ENCODE measurements at regions not wholly inside any gene's neighbourhood (a gene's known extent, or its start where the extent isn't known, plus 50 kb on each side); places are given as distances from the start of the nearest gene placed in this dataset.

DNA sequence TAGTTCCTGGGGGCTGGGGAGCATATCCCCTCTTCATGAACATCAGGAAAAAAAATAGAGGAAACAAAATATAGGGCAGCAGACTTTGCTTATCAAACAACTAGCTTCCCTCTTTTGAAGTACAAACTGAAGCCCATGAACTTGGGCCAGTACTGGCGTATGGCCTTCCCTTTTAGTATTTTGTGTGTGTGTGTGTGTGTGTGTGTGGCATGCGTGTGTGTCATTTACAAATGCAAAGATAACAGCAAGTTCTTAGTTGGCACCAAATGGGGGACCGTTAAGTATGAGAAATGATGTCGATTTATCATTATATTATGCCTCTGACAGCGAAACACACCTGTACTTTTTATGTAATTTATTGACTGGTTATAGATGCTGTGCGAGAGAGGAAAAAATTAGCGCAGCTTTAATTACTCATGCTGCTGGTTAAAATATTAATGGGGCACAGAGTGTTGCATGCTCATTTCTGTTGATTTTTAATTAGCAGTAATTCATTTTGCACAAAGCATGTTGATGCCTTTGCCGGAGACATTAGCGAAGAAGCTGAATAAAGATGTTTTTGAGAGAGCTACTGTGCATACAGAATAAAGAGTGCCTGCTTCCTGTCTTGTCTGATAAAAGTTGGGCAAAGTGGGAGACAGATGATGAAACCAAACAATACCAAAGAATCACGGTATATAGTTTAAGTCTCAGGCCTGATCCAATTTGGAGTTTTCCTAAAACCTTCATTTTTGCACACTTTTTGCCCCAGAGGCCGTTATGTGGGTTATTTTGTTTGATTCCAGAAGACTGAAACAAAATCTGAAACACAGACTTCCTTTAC lies 297.1 kb downstream of the SATB1 start:
- DNase-seq = no peak
- Histone ChIP-seq H3K9me3 (ENCODE audit: control insufficient read depth in 2 of 3, insufficient read depth in 1 of 3, low read length in 3 of 3) (no peaks in the 10 kb centered on the region), H3K27me3 (ENCODE audit: control insufficient read depth, insufficient read depth, low read length) (no peaks in the 10 kb centered on the region), H3K36me3 (ENCODE audit: control insufficient read depth in 2 of 3, insufficient read depth in 3 of 3, low read length in 3 of 3) (no peaks in the 10 kb centered on the region), H3K4me3 (ENCODE audit: low read length in 3 of 3) (no peak overlapping the region), H3K9ac (ENCODE audit: low read length in 3 of 3) (no peak overlapping the region), H3K27ac (ENCODE audit: low read depth in 2 of 2, low read length in 2 of 2) (no peak overlapping the region), H3K4me1 (ENCODE audit: control insufficient read depth in 2 of 3, insufficient read depth in 2 of 3, low read depth in 1 of 3, low read length in 3 of 3) (no peaks in the 10 kb centered on the region)
- no peak for FAIRE-seq
- intact Hi-C loops (cut with DNase I) = loop anchor here (5.0 kb wide), 1 partner anchor 49 kb away; no protein-coding TSS in a partner anchor
- TF ChIP-seq, protein P1, sequence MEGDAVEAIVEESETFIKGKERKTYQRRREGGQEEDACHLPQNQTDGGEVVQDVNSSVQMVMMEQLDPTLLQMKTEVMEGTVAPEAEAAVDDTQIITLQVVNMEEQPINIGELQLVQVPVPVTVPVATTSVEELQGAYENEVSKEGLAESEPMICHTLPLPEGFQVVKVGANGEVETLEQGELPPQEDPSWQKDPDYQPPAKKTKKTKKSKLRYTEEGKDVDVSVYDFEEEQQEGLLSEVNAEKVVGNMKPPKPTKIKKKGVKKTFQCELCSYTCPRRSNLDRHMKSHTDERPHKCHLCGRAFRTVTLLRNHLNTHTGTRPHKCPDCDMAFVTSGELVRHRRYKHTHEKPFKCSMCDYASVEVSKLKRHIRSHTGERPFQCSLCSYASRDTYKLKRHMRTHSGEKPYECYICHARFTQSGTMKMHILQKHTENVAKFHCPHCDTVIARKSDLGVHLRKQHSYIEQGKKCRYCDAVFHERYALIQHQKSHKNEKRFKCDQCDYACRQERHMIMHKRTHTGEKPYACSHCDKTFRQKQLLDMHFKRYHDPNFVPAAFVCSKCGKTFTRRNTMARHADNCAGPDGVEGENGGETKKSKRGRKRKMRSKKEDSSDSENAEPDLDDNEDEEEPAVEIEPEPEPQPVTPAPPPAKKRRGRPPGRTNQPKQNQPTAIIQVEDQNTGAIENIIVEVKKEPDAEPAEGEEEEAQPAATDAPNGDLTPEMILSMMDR (IDR thresholded peaks at IDR 0.05; ENCODE audit: borderline replicate concordance, extremely low read depth, insufficient read depth) = no peak

- intact Hi-C loops (cut with DNase I) = loop anchor here (5.0 kb wide), 1 partner anchor 50 kb away; no protein-coding TSS in a partner anchor
Measured at GRCh38 chr3:18127174-18127858, 297.8 kb downstream of the SATB1 start.

DNA sequence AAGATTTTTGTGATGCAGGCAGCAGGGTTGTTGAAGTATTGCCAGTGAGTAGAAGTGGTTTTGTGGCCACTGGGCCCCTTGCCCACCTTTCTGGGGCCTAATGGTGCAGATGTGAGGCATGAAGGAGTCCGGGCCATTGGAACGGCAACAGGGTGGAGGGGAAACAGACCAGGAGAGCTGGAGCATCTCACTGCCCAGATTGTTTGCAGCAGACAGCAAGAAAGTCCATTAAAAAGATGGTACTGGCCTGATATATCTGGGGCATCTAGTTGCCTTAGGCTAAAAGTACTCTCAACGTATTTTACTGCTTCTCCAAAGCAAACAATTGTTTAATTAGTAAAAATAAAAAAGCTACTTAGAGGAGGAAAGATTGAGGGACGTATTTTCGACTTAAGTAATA lies 298.4 kb downstream of the SATB1 start:
- DNase-seq = no peak

More at GRCh38 chr3:18127174-18127858, 297.8 kb downstream of the SATB1 start:
- H3K9ac ChIP-seq (ENCODE audit: low read length in 3 of 3) = no peak overlapping the region
- DNase-seq = no peak
- no peak overlapping the region for H3K4me3 ChIP-seq (ENCODE audit: low read length in 3 of 3)
- H3K4me1 ChIP-seq (ENCODE audit: control insufficient read depth in 2 of 3, insufficient read depth in 2 of 3, low read depth in 1 of 3, low read length in 3 of 3) = no peaks in the 10 kb centered on the region
- H3K27me3 ChIP-seq (ENCODE audit: control insufficient read depth, insufficient read depth, low read length) = no peaks in the 10 kb centered on the region
- TF ChIP-seq, protein P1 (IDR thresholded peaks at IDR 0.05; ENCODE audit: borderline replicate concordance, extremely low read depth, insufficient read depth) = no peak
- FAIRE-seq = no peak
- H3K9me3 ChIP-seq (ENCODE audit: control insufficient read depth in 2 of 3, insufficient read depth in 1 of 3, low read length in 3 of 3) = no peaks in the 10 kb centered on the region
- H3K36me3 ChIP-seq (ENCODE audit: control insufficient read depth in 2 of 3, insufficient read depth in 3 of 3, low read length in 3 of 3) = no peaks in the 10 kb centered on the region
- H3K27ac ChIP-seq (ENCODE audit: low read depth in 2 of 2, low read length in 2 of 2) = no peak overlapping the region

More for the DNA sequence above, 298.4 kb downstream of the SATB1 start:
- no peak for FAIRE-seq
- H3K9me3 ChIP-seq (ENCODE audit: control insufficient read depth in 2 of 3, insufficient read depth in 1 of 3, low read length in 3 of 3) = no peaks in the 10 kb centered on the region
- intact Hi-C loops (cut with DNase I) = loop anchor here (5.0 kb wide), 1 partner anchor 51 kb away; no protein-coding TSS in a partner anchor
- TF ChIP-seq, protein P1 (IDR thresholded peaks at IDR 0.05; ENCODE audit: borderline replicate concordance, extremely low read depth, insufficient read depth) = no peak
- H3K27me3 ChIP-seq (ENCODE audit: control insufficient read depth, insufficient read depth, low read length) = no peaks in the 10 kb centered on the region
- H3K4me3 ChIP-seq (ENCODE audit: low read length in 3 of 3) = no peak overlapping the region
- H3K36me3 ChIP-seq (ENCODE audit: control insufficient read depth in 2 of 3, insufficient read depth in 3 of 3, low read length in 3 of 3) = no peaks in the 10 kb centered on the region
- no peaks in the 10 kb centered on the region for H3K4me1 ChIP-seq (ENCODE audit: control insufficient read depth in 2 of 3, insufficient read depth in 2 of 3, low read depth in 1 of 3, low read length in 3 of 3)
- H3K9ac ChIP-seq (ENCODE audit: low read length in 3 of 3) = no peak overlapping the region
- H3K27ac ChIP-seq (ENCODE audit: low read depth in 2 of 2, low read length in 2 of 2) = no peak overlapping the region

Measured in kidney (tissue), 13 donors.